H1 (cell line): ENCODE measurements at regions not wholly inside any gene's neighbourhood (a gene's known extent, or its start where the extent isn't known, plus 50 kb on each side); places are given as distances from the start of the nearest gene placed in this dataset.

ENCODE experiments used
- CTCF ChIA-PET: fragments of 300-600 bp; sonication (Branson Sonifier 250); formaldehyde crosslinking; loops from one replicate; lab custom pipeline; 2021; ENCODE audit not compliant: partially characterized antibody; lab: Charles Lee
- POLR2A ChIA-PET: fragments of 300-600 bp; sonication (Branson Sonifier 250); formaldehyde crosslinking; loops from one replicate; lab custom pipeline; 2021; ENCODE audit warnings: inconsistent platforms; ENCODE audit not compliant: partially characterized antibody; lab: Charles Lee
- DNase-seq, 2 experiments: peaks; one replicate each; pipeline versions ENCODE4 v3.0.0 to v3.0.0-alpha.2; 2010 to 2022; ENCODE audit warnings: low spot score in 2 of 2, low read depth in 1 of 2, mixed read lengths in 1 of 2
- FAIRE-seq: peaks from 2 replicates; lab custom pipeline; 2011; peaks lifted over from hg19 to GRCh38; lab: Jason Lieb, UNC
- H2AFZ ChIP-seq: 2 replicates; pipeline ENCODE4 v1.8.1; 2012; ENCODE audit warnings: low read length, inconsistent platforms
- H2AK5ac ChIP-seq: 2 replicates; pipeline ENCODE4 v1.6.1; 2013; ENCODE audit warnings: low read depth, low read length
- H2BK120ac ChIP-seq: replicated peaks from 2 replicates; pipeline ENCODE3; 2013; ENCODE audit warnings: low read depth, low read length, inconsistent platforms
- H2BK12ac ChIP-seq: 2 replicates; pipeline ENCODE4 v1.6.1; 2013; ENCODE audit warnings: low read depth, low read length
- H2BK15ac ChIP-seq: 2 replicates; pipeline ENCODE4 v1.6.1; 2013; ENCODE audit warnings: low read length
- H2BK20ac ChIP-seq: 2 replicates; pipeline ENCODE4 v1.6.1; 2013; ENCODE audit warnings: low read length
- H2BK5ac ChIP-seq: 2 replicates; pipeline ENCODE4 v1.6.1; 2013; ENCODE audit warnings: low read depth, low read length
- H3K14ac ChIP-seq: 2 replicates; pipeline ENCODE4 v1.6.1; 2013; ENCODE audit warnings: inconsistent platforms; ENCODE audit not compliant: insufficient read length
- H3K18ac ChIP-seq: 2 replicates; pipeline ENCODE4 v1.6.1; 2013; ENCODE audit warnings: low read length; ENCODE audit errors: extremely low read depth
- H3K23ac ChIP-seq: 2 replicates; pipeline ENCODE4 v1.6.1; 2013; ENCODE audit warnings: inconsistent platforms; ENCODE audit not compliant: insufficient read length
- H3K23me2 ChIP-seq: 2 replicates; pipeline ENCODE4 v1.6.1; 2013; ENCODE audit warnings: low read depth, low read length
- H3K27ac ChIP-seq: 2 replicates; pipeline ENCODE4 v1.6.1; 2011; ENCODE audit warnings: low read depth, low read length, inconsistent platforms
- H3K27me3 ChIP-seq, 4 experiments: replicated peaks in 1 of 4; 1 replicate in 1 of 4; 2 replicates in 3 of 4; pipeline versions ENCODE4 v1.6.1 to v1.8.1; 2011 to 2013; ENCODE audit warnings: low read length in 3 of 4, mild to moderate bottlenecking in 3 of 4, inconsistent platforms in 2 of 4, mixed read lengths in 2 of 4, moderate library complexity in 1 of 4; ENCODE audit not compliant: control insufficient read depth in 3 of 4, insufficient read depth in 3 of 4; ENCODE audit errors: extremely low read depth in 1 of 4
- H3K36me3 ChIP-seq, 4 experiments: 2 replicates each; pipeline versions ENCODE4 v1.6.1 to v1.8.1; 2011 to 2013; ENCODE audit warnings: mild to moderate bottlenecking in 4 of 4, low read length in 3 of 4, moderate library complexity in 2 of 4, control low read depth in 1 of 4, inconsistent platforms in 1 of 4; ENCODE audit not compliant: insufficient read depth in 4 of 4, control insufficient read depth in 2 of 4
- H3K4ac ChIP-seq: replicated peaks from 2 replicates; pipeline ENCODE3; 2013; ENCODE audit warnings: low read length, low read depth, mixed read lengths, inconsistent platforms; ENCODE audit not compliant: insufficient read length
- H3K4me1 ChIP-seq, 4 experiments: replicated peaks in 1 of 4; 1 replicate in 1 of 4; 2 replicates in 3 of 4; pipeline versions ENCODE4 v1.6.1 to v1.8.1; 2011 to 2013; ENCODE audit warnings: low read length in 3 of 4, inconsistent platforms in 2 of 4, mixed read lengths in 1 of 4; ENCODE audit not compliant: insufficient read depth in 4 of 4, control insufficient read depth in 3 of 4
- H3K4me2 ChIP-seq, 2 experiments: 2 replicates each; pipeline versions ENCODE4 v1.6.1 to v1.8.1; 2011 to 2013; ENCODE audit warnings: low read depth in 2 of 2, low read length in 2 of 2, control low read depth in 1 of 2, inconsistent platforms in 1 of 2, mild to moderate bottlenecking in 1 of 2; ENCODE audit not compliant: insufficient read depth in 1 of 2
- H3K4me3 ChIP-seq, 4 experiments: fragments of 200-600, 300-600 bp in 1 of 4; sonication (generic), shearing (Covaris generic), sonication (Bioruptor Twin) in 1 of 4; 2 replicates each; pipeline versions ENCODE4 v1.5.1 to v1.8.1; 2011 to 2016; ENCODE audit warnings: low read length in 4 of 4, low read depth in 3 of 4, control low read depth in 2 of 4, inconsistent platforms in 2 of 4, mild to moderate bottlenecking in 2 of 4, mixed read lengths in 1 of 4, moderate library complexity in 1 of 4; ENCODE audit not compliant: insufficient read depth in 2 of 4; ENCODE audit errors: extremely low read depth in 1 of 4
- H3K56ac ChIP-seq: replicated peaks from 2 replicates; pipeline ENCODE3; 2013; ENCODE audit warnings: low read depth, mild to moderate bottlenecking, mixed read lengths, low read length, inconsistent platforms; ENCODE audit not compliant: insufficient read length
- H3K79me1 ChIP-seq: 2 replicates; pipeline ENCODE4 v1.6.1; 2013; ENCODE audit warnings: low read depth, low read length, control low read depth
- H3K79me2 ChIP-seq, 2 experiments: 2 replicates each; pipeline versions ENCODE4 v1.6.1 to v1.8.1; 2012 to 2013; ENCODE audit warnings: low read length in 2 of 2, mild to moderate bottlenecking in 2 of 2, inconsistent platforms in 1 of 2; ENCODE audit not compliant: insufficient read depth in 2 of 2, control insufficient read depth in 1 of 2
- H3K9ac ChIP-seq, 4 experiments: replicated peaks in 1 of 4; 1 replicate in 1 of 4; 2 replicates in 3 of 4; pipeline versions ENCODE4 v1.6.1 to v1.8.1; 2011 to 2013; ENCODE audit warnings: low read depth in 3 of 4, low read length in 3 of 4, control low read depth in 2 of 4, mild to moderate bottlenecking in 2 of 4, moderate library complexity in 2 of 4, inconsistent platforms in 1 of 4; ENCODE audit errors: extremely low read depth in 1 of 4
- H3K9me3 ChIP-seq, 2 experiments: 2 replicates each; pipeline versions ENCODE4 v1.6.1 to v1.8.1; 2012 to 2013; ENCODE audit warnings: mild to moderate bottlenecking in 2 of 2, moderate library complexity in 2 of 2, control low read depth in 1 of 2, inconsistent platforms in 1 of 2, low read depth in 1 of 2, low read length in 1 of 2, mixed read lengths in 1 of 2; ENCODE audit not compliant: insufficient read depth in 2 of 2
- H4K20me1 ChIP-seq, 2 experiments: replicated peaks in 1 of 2; 2 replicates each; pipeline versions ENCODE3 to v1.8.1; 2011 to 2013; ENCODE audit warnings: inconsistent platforms in 2 of 2, low read length in 2 of 2, mild to moderate bottlenecking in 1 of 2; ENCODE audit not compliant: insufficient read depth in 2 of 2, control insufficient read depth in 1 of 2
- H4K5ac ChIP-seq: 2 replicates; pipeline ENCODE4 v1.6.1; 2013; ENCODE audit warnings: low read length, low read depth, mixed read lengths, inconsistent platforms; ENCODE audit not compliant: insufficient read length
- H4K8ac ChIP-seq: 2 replicates; pipeline ENCODE4 v1.8.0; 2013; ENCODE audit warnings: mild to moderate bottlenecking, moderate library complexity, low read length, inconsistent platforms; ENCODE audit not compliant: insufficient read depth; ENCODE audit errors: extremely low read depth
- H4K91ac ChIP-seq: replicated peaks from 2 replicates; pipeline ENCODE3; 2013; ENCODE audit warnings: low read length, mixed read lengths, inconsistent platforms; ENCODE audit not compliant: insufficient read length
- CEBPB ChIP-seq: IDR thresholded peaks from 2 replicates; pipeline ENCODE4 v1.6.1; 2012; ENCODE audit warnings: low read depth, low read length
- CHD2 ChIP-seq: IDR thresholded peaks from 2 replicates; pipeline ENCODE4 v1.6.1; 2012; ENCODE audit warnings: low read length, improper control_type of control experiment
- CTBP2 ChIP-seq: IDR thresholded peaks from 2 replicates; pipeline ENCODE4 v1.7.0; 2011; ENCODE audit warnings: borderline replicate concordance, mild to moderate bottlenecking, moderate library complexity, mixed read lengths, low read length; ENCODE audit not compliant: insufficient read depth, insufficient read length
- EGR1 ChIP-seq: IDR thresholded peaks from 2 replicates; pipeline ENCODE4 v1.6.1; 2011; ENCODE audit warnings: low read depth, low read length, borderline replicate concordance
- EZH2 ChIP-seq: fragments of 200-600 bp; sonication (generic); IDR thresholded peaks from 2 replicates; pipeline ENCODE4 v1.7.1; 2012; ENCODE audit warnings: low read depth, mild to moderate bottlenecking, moderate library complexity, low read length, inconsistent platforms; ENCODE audit not compliant: severe bottlenecking
- GTF2F1 ChIP-seq: IDR thresholded peaks from 2 replicates; pipeline ENCODE4 v1.6.1; 2012; ENCODE audit warnings: low read depth, low read length, improper control_type of control experiment, borderline replicate concordance
- JUND ChIP-seq: IDR thresholded peaks from 2 replicates; pipeline ENCODE4 v1.6.1; 2011; ENCODE audit warnings: mild to moderate bottlenecking, improper control_type of control experiment, low read length
- MAFK ChIP-seq: IDR thresholded peaks from 2 replicates; pipeline ENCODE4 v1.6.1; 2012; ENCODE audit warnings: low read depth, mild to moderate bottlenecking, improper control_type of control experiment, low read length
- POLR2AphosphoS5 ChIP-seq: IDR thresholded peaks from 2 replicates; pipeline ENCODE4 v1.6.1; 2011; ENCODE audit warnings: low read depth, low read length
- TAF7 ChIP-seq: optimal IDR thresholded peaks from 2 replicates; pipeline ENCODE3; 2011; ENCODE audit warnings: low read depth, mild to moderate bottlenecking, inconsistent platforms, low read length, moderate library complexity, borderline replicate concordance
- WGBS, 2 experiments: shearing (Covaris generic) in 1 of 2; methylation state at CpG; one replicate each; pipeline versions ENCODE4 v1.1.6 to v1.1.7; 2013 to 2015; ENCODE audit warnings: low lambda C conversion rate in 2 of 2, mixed read lengths in 2 of 2, inconsistent platforms in 1 of 2, low coverage in 1 of 2, missing lambda C conversion rate in 1 of 2; ENCODE audit not compliant: insufficient replicate concordance in 2 of 2, insufficient coverage in 1 of 2, insufficient read length in 1 of 2; ENCODE audit errors: extremely low coverage in 1 of 2, missing lambda C conversion rate in 1 of 2; 5-methylcytosine and 5-hydroxymethylcytosine counted together

- H3K9me3 ChIP-seq, result no peaks in the 10 kb centered on the region; a peak in 1 of 4 replicates
- no peak overlapping the region for H3K23ac ChIP-seq
- TF ChIP-seq EGR1 (no peak), EZH2 (no peak), POLR2AphosphoS5 (no peak), CTBP2 (no peak), GTF2F1 (no peak), CEBPB (no peak), CHD2 (no peak), MAFK (no peak), TAF7 (no peak), JUND (no peak)
- DNase-seq, result no peak
- no peak overlapping the region for H4K91ac ChIP-seq
- no peak overlapping the region for H4K8ac ChIP-seq
- H3K4ac ChIP-seq, result no peak overlapping the region
- H3K4me3 ChIP-seq, result no peak overlapping the region
- no peak overlapping the region for H3K14ac ChIP-seq
- H3K9ac ChIP-seq, result no peak overlapping the region
- H4K20me1 ChIP-seq, result no peaks in the 10 kb centered on the region
- H3K27me3 ChIP-seq, result peaks cover 0 to 2% (median 0%) of the 10 kb centered on the region in 4 experiments; a peak in 1 of 7 replicates
- no peaks in the 10 kb centered on the region for H3K79me2 ChIP-seq
- ChIA-PET POLR2A (no interaction called here), CTCF (no interaction called here)
- 92% methylated on average over 1 of the region's 1 CpG; no CpG with 5 or more reads in 1 of the 2 experiments for WGBS, 2 experiments
- H2AK5ac ChIP-seq, result no peak overlapping the region
- H2BK20ac ChIP-seq, result no peak overlapping the region
- peaks cover 0 to 5% (median 1%) of the 10 kb centered on the region in 4 experiments; a peak in 4 of 7 replicates for H3K4me1 ChIP-seq
- no peak overlapping the region for H2BK120ac ChIP-seq
- FAIRE-seq, result no peak
- no peaks in the 10 kb centered on the region for H3K79me1 ChIP-seq
- H2BK15ac ChIP-seq, result no peak overlapping the region
- H3K23me2 ChIP-seq, result no peaks in the 10 kb centered on the region; the same call in 1 of the 2 replicates
- no peak overlapping the region for H2AFZ ChIP-seq
- H3K36me3 ChIP-seq, result no peaks in the 10 kb centered on the region
- no peak overlapping the region for H2BK12ac ChIP-seq
- H2BK5ac ChIP-seq, result no peak overlapping the region
- no peak overlapping the region for H3K4me2 ChIP-seq
- no peak overlapping the region for H4K5ac ChIP-seq
- no peak overlapping the region for H3K18ac ChIP-seq
- H3K27ac ChIP-seq, result no peak overlapping the region
- H3K56ac ChIP-seq, result no peak overlapping the region
These were observed 402.4 kb downstream of the DLEU7 start for GRCh38 chr13:50441130-50441529.
